HCT116 (cell line): ENCODE measurements at regions not wholly inside any gene's neighbourhood (a gene's known extent, or its start where the extent isn't known, plus 50 kb on each side); places are given as distances from the start of the nearest gene placed in this dataset.

Experiments used
- ATAC-seq: fragments of 200-7000 bp; cut with Tn5 transposase; 2 replicates; pipeline ENCODE4 v1.9.1; 2020; ENCODE audit warnings: mild to moderate bottlenecking, moderate library complexity
- BruUV-seq: library from RNA; stranded (reverse); fragments of 400-500 nt; replicated peaks from 2 replicates; lab custom pipeline; 2021; lab: Mats Ljungman, UMichigan
- CTCF ChIA-PET: fragments of 300-600 bp; sonication (Branson Sonifier 250); formaldehyde crosslinking; loops from one replicate; lab custom pipeline; 2021; ENCODE audit warnings: antibody characterized with exemption; lab: Charles Lee
- POLR2A ChIA-PET: fragments of 300-600, 350-600 bp; sonication (Branson Sonifier 250); formaldehyde crosslinking; loops from one replicate; lab custom pipeline; 2021; ENCODE audit warnings: antibody characterized with exemption; lab: Charles Lee
- RAD21 ChIA-PET, 2 experiments: fragments of 300-600 bp; sonication (Branson Sonifier 250); formaldehyde crosslinking; loops; one replicate each; lab custom pipeline; 2023; ENCODE audit warnings: low total read pairs in 2 of 2; ENCODE audit not compliant: uncharacterized antibody in 2 of 2, unreplicated experiment in 2 of 2, low non-redundant PET in 1 of 2; lab: Charles Lee
- DNase-seq: peaks from one replicate; pipeline ENCODE4 v3.0.0-alpha.2; 2010; ENCODE audit warnings: low read depth, low spot score
- H2AFZ ChIP-seq: fragments of 200-600 bp; shearing (Covaris generic), sonication (generic); 2 replicates; pipeline ENCODE4 v1.6.1; 2017; ENCODE audit warnings: low read depth, mixed run types, mixed read lengths, antibody characterized with exemption, low read length; ENCODE audit not compliant: poor library complexity, severe bottlenecking
- H3K27ac ChIP-seq: 2 replicates; pipeline ENCODE4 v1.5.1; 2012; ENCODE audit warnings: low read depth, low read length
- H3K27me3 ChIP-seq: fragments of 200-600 bp; sonication (generic); 2 replicates; pipeline ENCODE4 v1.6.1; 2016; ENCODE audit warnings: mixed run types, low read length, mixed read lengths; ENCODE audit not compliant: insufficient read depth
- H3K36me3 ChIP-seq, 2 experiments: fragments of 200-500 bp in 1 of 2; fragments of 200-600 bp in 1 of 2; sonication (Bioruptor generic) in 1 of 2; sonication (generic) in 1 of 2; 2 replicates each; pipeline versions ENCODE4 v1.5.1 to v1.6.1; 2014 to 2016; ENCODE audit warnings: low read length in 2 of 2, inconsistent platforms in 1 of 2, mixed read lengths in 1 of 2, mixed run types in 1 of 2; ENCODE audit not compliant: insufficient read depth in 2 of 2, control insufficient read depth in 1 of 2
- H3K4me1 ChIP-seq, 2 experiments: fragments of 200-600 bp in 1 of 2; sonication (generic) in 1 of 2; 2 replicates each; pipeline versions ENCODE4 v1.5.1 to v1.6.1; 2012 to 2017; ENCODE audit warnings: low read length in 2 of 2, inconsistent platforms in 1 of 2, mild to moderate bottlenecking in 1 of 2, mixed read lengths in 1 of 2, mixed run types in 1 of 2, moderate library complexity in 1 of 2; ENCODE audit not compliant: insufficient read depth in 2 of 2, control insufficient read depth in 1 of 2
- H3K4me2 ChIP-seq: fragments of 200-600 bp; sonication (generic); 2 replicates; pipeline ENCODE4 v1.6.1; 2017; ENCODE audit warnings: mixed run types, low read length, mixed read lengths
- H3K4me3 ChIP-seq, 2 experiments: fragments of 200-600 bp in 1 of 2; sonication (generic) in 1 of 2; replicated peaks in 1 of 2; 2 replicates each; pipeline ENCODE4 v1.5.1; 2011 to 2016; ENCODE audit warnings: low read length in 2 of 2, control low read depth in 1 of 2, low read depth in 1 of 2, mild to moderate bottlenecking in 1 of 2, mixed read lengths in 1 of 2, mixed run types in 1 of 2
- H3K79me2 ChIP-seq: fragments of 200-600 bp; sonication (generic); 2 replicates; pipeline ENCODE4 v1.6.1; 2017; ENCODE audit warnings: mild to moderate bottlenecking, mixed run types, low read length, moderate library complexity, mixed read lengths; ENCODE audit not compliant: insufficient read depth
- H3K9ac ChIP-seq: fragments of 200-600 bp; sonication (generic); 2 replicates; pipeline ENCODE4 v1.6.1; 2016; ENCODE audit warnings: low read length, mixed read lengths
- H3K9me2 ChIP-seq: fragments of 200-600 bp; sonication (generic), shearing (Covaris generic); 2 replicates; pipeline ENCODE4 v1.6.1; 2017; ENCODE audit warnings: mixed run types, mild to moderate bottlenecking, moderate library complexity; ENCODE audit not compliant: insufficient read depth
- H3K9me3 ChIP-seq, 2 experiments: fragments of 200-500 bp in 1 of 2; fragments of 200-600 bp in 1 of 2; sonication (Bioruptor generic) in 1 of 2; sonication (generic) in 1 of 2; 2 replicates each; pipeline ENCODE4 v1.6.1; 2014 to 2017; ENCODE audit warnings: low read length in 2 of 2, mixed read lengths in 2 of 2, inconsistent platforms in 1 of 2, low read depth in 1 of 2, mild to moderate bottlenecking in 1 of 2, mixed run types in 1 of 2, moderate library complexity in 1 of 2; ENCODE audit not compliant: control insufficient read depth in 1 of 2, insufficient read depth in 1 of 2
- H4K20me1 ChIP-seq: fragments of 200-600 bp; sonication (generic), shearing (Covaris generic); 2 replicates; pipeline ENCODE4 v1.6.1; 2017; ENCODE audit warnings: mixed run types, mild to moderate bottlenecking, moderate library complexity; ENCODE audit not compliant: insufficient read depth
- CBX3 ChIP-seq: IDR thresholded peaks from 2 replicates; pipeline ENCODE4 v1.6.1; 2012; ENCODE audit warnings: low read depth
- CEBPB ChIP-seq: IDR thresholded peaks from 2 replicates; pipeline ENCODE4 v1.6.1; 2012; ENCODE audit warnings: low read depth
- EGR1 ChIP-seq: IDR thresholded peaks from 2 replicates; pipeline ENCODE4 v1.6.1; 2012; ENCODE audit warnings: low read depth
- ELF1 ChIP-seq: IDR thresholded peaks from 2 replicates; pipeline ENCODE4 v1.6.1; 2012; ENCODE audit warnings: low read depth, borderline replicate concordance
- EZH2phosphoT487 ChIP-seq: fragments of 200-600 bp; IDR thresholded peaks from 2 replicates; pipeline ENCODE4 v1.6.1; 2018; ENCODE audit warnings: antibody characterized with exemption, borderline replicate concordance
- JUND ChIP-seq: IDR thresholded peaks from 2 replicates; pipeline ENCODE4 v1.6.1; 2012
- SIN3A ChIP-seq: IDR thresholded peaks from 2 replicates; pipeline ENCODE4 v1.6.1; 2012; ENCODE audit warnings: low read depth
- SRF ChIP-seq: IDR thresholded peaks from 2 replicates; pipeline ENCODE4 v1.6.1; 2012; ENCODE audit warnings: low read depth
- TCF7L2 ChIP-seq: IDR thresholded peaks from 2 replicates; pipeline ENCODE4 v1.7.0; 2011; ENCODE audit warnings: borderline replicate concordance, inconsistent platforms; ENCODE audit not compliant: insufficient read depth, insufficient read length; ENCODE audit errors: extremely low read depth
- YY1 ChIP-seq: IDR thresholded peaks from 2 replicates; pipeline ENCODE4 v1.6.1; 2011; ENCODE audit warnings: low read length, low read depth, moderate library complexity, mild to moderate bottlenecking; ENCODE audit not compliant: insufficient replicate concordance; ENCODE audit errors: extremely low read depth
- ZFX ChIP-seq: fragments of 450-650 bp; IDR thresholded peaks from 2 replicates; pipeline ENCODE4 v1.6.1; 2017
- ZNF274 ChIP-seq: fragments of 200-500 bp; sonication (Bioruptor generic); IDR thresholded peaks from 2 replicates; pipeline ENCODE4 v1.6.1; 2014; ENCODE audit warnings: mild to moderate bottlenecking, low read depth, low read length, inconsistent platforms
- intact Hi-C: fragments of 100-400 bp; cut with micrococcal nuclease; formaldehyde crosslinking; loops from 2 replicates; pipeline ENCODE4 v1.10.0; 2022
- TF ChIP-seq, protein P1 (sequence below): IDR thresholded peaks from 2 replicates; pipeline ENCODE4 v1.6.1; 2012
- TF ChIP-seq, protein P2 (sequence below), 3 experiments: fragments of 200-600 bp in 1 of 3; sonication (generic) in 1 of 3; IDR thresholded peaks in 2 of 3; conservative IDR thresholded peaks in 1 of 3; 2 replicates each; pipeline ENCODE4 v1.5.1; 2012 to 2017; ENCODE audit warnings: low read depth in 2 of 3, low read length in 2 of 3, antibody characterized with exemption in 1 of 3, borderline replicate concordance in 1 of 3, control low read depth in 1 of 3, mild to moderate bottlenecking in 1 of 3, mixed read lengths in 1 of 3, mixed run types in 1 of 3, moderate library complexity in 1 of 3; ENCODE audit not compliant: insufficient read depth in 1 of 3

DNA sequence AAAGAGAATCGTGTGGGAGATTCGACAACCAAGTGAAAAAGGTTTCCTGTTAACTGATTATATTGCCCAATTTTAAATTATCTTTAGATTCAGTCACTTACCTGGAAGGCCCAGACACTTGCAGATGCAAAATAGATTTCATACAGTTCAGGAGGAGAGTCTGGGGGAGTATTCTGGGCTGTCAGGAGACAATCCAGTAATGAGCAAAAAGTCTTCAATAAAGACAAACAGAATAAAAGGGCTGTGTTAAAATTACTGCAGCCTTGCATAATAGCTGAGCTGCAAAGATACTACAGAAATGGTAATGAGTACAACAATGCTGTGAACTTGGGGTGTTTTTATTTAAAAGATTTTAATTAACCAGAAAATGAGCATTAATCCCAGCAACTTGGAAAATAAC lies 303.6 kb downstream of the SP3 start:
- no TSS peak for BruUV-seq
- POLR2A ChIA-PET, result interaction anchor here (1.1 kb wide), 1 partner anchor 9 kb away, joined by 4 read pairs; no protein-coding TSS in a partner anchor

DNA sequence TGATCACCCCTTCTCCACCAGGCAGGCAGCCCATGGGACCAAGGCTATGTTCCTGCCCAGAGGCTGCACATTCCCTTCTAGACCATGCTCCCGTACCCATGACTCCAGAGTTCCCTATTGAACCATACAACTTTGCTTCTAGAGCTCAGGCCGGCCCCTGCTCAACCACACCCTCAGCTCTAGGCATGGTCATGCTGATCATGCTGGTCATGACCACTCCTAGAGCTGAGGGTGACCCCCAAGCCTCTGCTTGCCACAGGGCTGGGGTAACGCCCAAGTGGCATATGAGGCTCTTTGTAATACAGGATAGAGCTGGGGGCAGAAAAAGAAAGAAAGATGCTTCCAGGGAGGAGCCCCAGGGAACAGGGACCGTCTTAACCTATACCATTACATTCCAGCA lies 301.8 kb downstream of the SP3 start:
- no TSS peak for BruUV-seq
- H3K4me1 ChIP-seq, result peaks cover 14 to 22% of the 10 kb centered on the region in 2 experiments
- POLR2A ChIA-PET, result no interaction called here
- H3K79me2 ChIP-seq, result no peaks in the 10 kb centered on the region
- H3K36me3 ChIP-seq, result no peaks in the 10 kb centered on the region
- TF ChIP-seq TCF7L2 (no peak), SRF (no peak), ZNF274 (no peak), ELF1 (no peak)
- H4K20me1 ChIP-seq, result no peaks in the 10 kb centered on the region
- H3K4me2 ChIP-seq, result no peak overlapping the region
- H3K27me3 ChIP-seq, result no peaks in the 10 kb centered on the region
- CTCF ChIA-PET, result no interaction called here
- intact Hi-C loops, result no loop called here
- H3K9me3 ChIP-seq, result no peaks in the 10 kb centered on the region
- no peak overlapping the region for H3K27ac ChIP-seq
- H3K9me2 ChIP-seq, result no peaks in the 10 kb centered on the region
- no peak overlapping the region for H2AFZ ChIP-seq
- ATAC-seq (no peak), DNase-seq (no peak)
- no peak overlapping the region for H3K4me3 ChIP-seq
- RAD21 ChIA-PET, result no interaction called here
- H3K9ac ChIP-seq, result no peak overlapping the region

More for the DNA sequence above, 303.6 kb downstream of the SP3 start:
- Histone ChIP-seq H3K27ac (no peak overlapping the region), H3K79me2 (no peaks in the 10 kb centered on the region), H3K9me3 (no peaks in the 10 kb centered on the region), H3K9me2 (no peaks in the 10 kb centered on the region), H3K27me3 (no peaks in the 10 kb centered on the region), H2AFZ (no peak overlapping the region), H3K4me3 (no peak overlapping the region), H3K4me1 (peaks cover 19 to 26% of the 10 kb centered on the region in 2 experiments), H3K4me2 (no peak overlapping the region), H3K9ac (no peak overlapping the region), H4K20me1 (no peaks in the 10 kb centered on the region), H3K36me3 (no peaks in the 10 kb centered on the region)
- DNase-seq (no peak), ATAC-seq (no peak)
- ChIA-PET RAD21 (no interaction called here), CTCF (no interaction called here)
- TF ChIP-seq JUND, result no peak
- no peak for TF ChIP-seq EZH2phosphoT487
- TF ChIP-seq EGR1, result no peak
- no peak for TF ChIP-seq CEBPB
- TF ChIP-seq, protein P1, sequence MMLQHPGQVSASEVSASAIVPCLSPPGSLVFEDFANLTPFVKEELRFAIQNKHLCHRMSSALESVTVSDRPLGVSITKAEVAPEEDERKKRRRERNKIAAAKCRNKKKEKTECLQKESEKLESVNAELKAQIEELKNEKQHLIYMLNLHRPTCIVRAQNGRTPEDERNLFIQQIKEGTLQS, result no peak
- TF ChIP-seq CBX3, result no peak
- no peak for TF ChIP-seq ZFX
- TF ChIP-seq, protein P2, sequence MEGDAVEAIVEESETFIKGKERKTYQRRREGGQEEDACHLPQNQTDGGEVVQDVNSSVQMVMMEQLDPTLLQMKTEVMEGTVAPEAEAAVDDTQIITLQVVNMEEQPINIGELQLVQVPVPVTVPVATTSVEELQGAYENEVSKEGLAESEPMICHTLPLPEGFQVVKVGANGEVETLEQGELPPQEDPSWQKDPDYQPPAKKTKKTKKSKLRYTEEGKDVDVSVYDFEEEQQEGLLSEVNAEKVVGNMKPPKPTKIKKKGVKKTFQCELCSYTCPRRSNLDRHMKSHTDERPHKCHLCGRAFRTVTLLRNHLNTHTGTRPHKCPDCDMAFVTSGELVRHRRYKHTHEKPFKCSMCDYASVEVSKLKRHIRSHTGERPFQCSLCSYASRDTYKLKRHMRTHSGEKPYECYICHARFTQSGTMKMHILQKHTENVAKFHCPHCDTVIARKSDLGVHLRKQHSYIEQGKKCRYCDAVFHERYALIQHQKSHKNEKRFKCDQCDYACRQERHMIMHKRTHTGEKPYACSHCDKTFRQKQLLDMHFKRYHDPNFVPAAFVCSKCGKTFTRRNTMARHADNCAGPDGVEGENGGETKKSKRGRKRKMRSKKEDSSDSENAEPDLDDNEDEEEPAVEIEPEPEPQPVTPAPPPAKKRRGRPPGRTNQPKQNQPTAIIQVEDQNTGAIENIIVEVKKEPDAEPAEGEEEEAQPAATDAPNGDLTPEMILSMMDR (IDR thresholded peaks at IDR 0.05 in 2 of 3, conservative IDR thresholded peaks at IDR 0.05 in 1 of 3; ENCODE audit: borderline replicate concordance in 1 of 3, insufficient read depth in 1 of 3, low read depth in 2 of 3, low read length in 2 of 3), result no peak
- no peak for TF ChIP-seq YY1
- TF ChIP-seq SIN3A, result no peak
- intact Hi-C loops, result no loop called here
